ENCODE measurements at regions not wholly inside any gene's neighbourhood (a gene's known extent, or its start where the extent isn't known, plus 50 kb on each side); places are given as distances from the start of the nearest gene placed in this dataset.
A peak's percentile ranks its signal among the peaks of the same experiment; 100 is the strongest.

- no peak for DNase-seq
Measured at GRCh38 chr1:182147951-182148350, 86.4 kb upstream of the ZNF648 start.

- no peak for DNase-seq
Measured at GRCh38 chr1:182147136-182147820, 85.8 kb upstream of the ZNF648 start.

GRCh38 chr1:182146286-182146685 lies 84.8 kb upstream of the ZNF648 start:
- DNase-seq, result no peak

GRCh38 chr1:182145441-182145840 lies 83.9 kb upstream of the ZNF648 start:
- no peak for DNase-seq

- no peak for DNase-seq
Measured at GRCh38 chr1:182144646-182145030, 83.1 kb upstream of the ZNF648 start.

- DNase-seq, result peak; percentile 55
Measured at GRCh38 chr1:182143825-182144645, 82.5 kb upstream of the ZNF648 start.

GRCh38 chr1:182143154-182143657 lies 81.7 kb upstream of the ZNF648 start:
- DNase-seq, result peak; percentile 93

- no peak for DNase-seq
Measured at GRCh38 chr1:182142621-182143020, 81.1 kb upstream of the ZNF648 start.

GRCh38 chr1:182141040-182141439 lies 79.5 kb upstream of the ZNF648 start:
- no peak for DNase-seq

GRCh38 chr1:182139496-182139895 lies 78.0 kb upstream of the ZNF648 start:
- DNase-seq, result no peak

GRCh38 chr1:182137546-182137945 lies 76.0 kb upstream of the ZNF648 start:
- no peak for DNase-seq

GRCh38 chr1:182135946-182136345 lies 74.4 kb upstream of the ZNF648 start:
- DNase-seq, result no peak

GRCh38 chr1:182134257-182134656 lies 72.7 kb upstream of the ZNF648 start:
- DNase-seq, result no peak

- DNase-seq, result no peak
Measured at GRCh38 chr1:182133181-182133580, 71.7 kb upstream of the ZNF648 start.

- DNase-seq, result no peak
Measured at GRCh38 chr1:182129398-182129797, 67.9 kb upstream of the ZNF648 start.

GRCh38 chr1:182128502-182128901 lies 67.0 kb upstream of the ZNF648 start:
- no peak for DNase-seq

- DNase-seq, result no peak
Measured at GRCh38 chr1:182127656-182128055, 66.1 kb upstream of the ZNF648 start.

GRCh38 chr1:182126272-182126800 lies 64.8 kb upstream of the ZNF648 start:
- DNase-seq, result no peak

GRCh38 chr1:182122913-182123260 lies 61.4 kb upstream of the ZNF648 start:
- DNase-seq, result no peak

- no peak for DNase-seq
Measured at GRCh38 chr1:182122256-182122912, 60.9 kb upstream of the ZNF648 start.

- DNase-seq, result no peak
Measured at GRCh38 chr1:182121787-182122186, 60.3 kb upstream of the ZNF648 start.

- no peak for DNase-seq
Measured at GRCh38 chr1:182120411-182121258, 59.1 kb upstream of the ZNF648 start.

GRCh38 chr1:182119631-182120030 lies 58.1 kb upstream of the ZNF648 start:
- no peak for DNase-seq
